ENCODE measurements at regions not wholly inside any gene's neighbourhood (a gene's known extent, or its start where the extent isn't known, plus 50 kb on each side); places are given as distances from the start of the nearest gene placed in this dataset.

DNA sequence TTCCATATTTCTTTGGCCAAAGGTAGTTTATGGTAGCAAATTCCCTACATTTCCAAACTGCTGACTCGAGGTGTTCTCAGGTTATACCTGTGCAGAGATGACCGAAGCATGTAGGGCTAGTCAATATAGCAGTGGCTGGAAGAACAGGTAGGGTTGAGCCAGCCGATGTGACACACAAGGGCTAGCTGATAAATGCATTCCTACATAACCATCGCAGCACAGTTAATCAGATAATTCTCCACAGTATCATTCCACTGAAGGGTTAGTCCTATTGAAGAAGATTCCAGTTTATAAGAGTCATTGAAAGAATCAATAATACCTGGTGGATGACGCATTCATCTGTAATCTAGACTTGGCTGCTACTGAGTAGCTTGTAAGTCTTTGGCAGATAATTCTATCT, 220.0 kb downstream of the KIF20B start:
- TF ChIP-seq, protein P1, sequence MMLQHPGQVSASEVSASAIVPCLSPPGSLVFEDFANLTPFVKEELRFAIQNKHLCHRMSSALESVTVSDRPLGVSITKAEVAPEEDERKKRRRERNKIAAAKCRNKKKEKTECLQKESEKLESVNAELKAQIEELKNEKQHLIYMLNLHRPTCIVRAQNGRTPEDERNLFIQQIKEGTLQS (IDR thresholded peaks at IDR 0.05), result no peak
- TF ChIP-seq RAD21 (IDR thresholded peaks at IDR 0.05), result no peak
- TF ChIP-seq EGR1 (IDR thresholded peaks at IDR 0.05; ENCODE audit: low read depth in 2 of 2), result no peak
- TF ChIP-seq FOXA1 (IDR thresholded peaks at IDR 0.05), result no peak
